ENCODE measurements at regions not wholly inside any gene's neighbourhood (a gene's known extent, or its start where the extent isn't known, plus 50 kb on each side); places are given as distances from the start of the nearest gene placed in this dataset.
A peak's percentile ranks its signal among the peaks of the same experiment; 100 is the strongest.

DNA sequence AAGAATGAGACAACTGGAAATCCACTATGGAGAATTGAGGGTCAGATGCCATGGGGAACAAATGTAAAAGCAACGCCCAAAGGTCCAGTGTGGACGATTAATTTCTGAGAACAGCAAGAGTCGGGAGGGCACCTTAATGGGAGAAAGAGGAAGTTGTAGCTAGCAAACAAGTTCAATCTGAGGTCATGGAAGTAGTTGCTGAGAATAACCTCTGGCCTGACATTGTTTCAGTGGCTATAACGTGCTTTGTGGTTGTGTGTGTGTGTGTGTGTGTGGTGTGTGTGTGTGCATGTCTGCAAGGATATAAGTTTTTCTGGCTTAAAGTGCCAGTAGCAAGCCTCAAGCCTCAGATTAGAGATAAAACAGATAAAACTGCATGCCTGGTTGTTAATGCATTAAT lies 1630.1 kb upstream of the TENM4 start:
- H2AFZ ChIP-seq (ENCODE audit: control insufficient read depth, low read depth, low read length), result no peak overlapping the region
- ChIA-PET RAD21 (ENCODE audit: unreplicated experiment) (no interaction called here), SMC1A (ENCODE audit: uncharacterized antibody, unreplicated experiment) (no interaction called here), POLR2A (no interaction called here), CTCF (interaction anchor here (1.1 kb wide), 1 partner anchor 16 kb away, joined by 3 read pairs; no protein-coding TSS in a partner anchor)
- no peaks in the 10 kb centered on the region for H4K20me1 ChIP-seq (ENCODE audit: control insufficient read depth, insufficient read depth)
- H3K27ac ChIP-seq (ENCODE audit: control insufficient read depth, insufficient read depth), result no peak overlapping the region
- intact Hi-C loops (cut with micrococcal nuclease; ENCODE audit: unreplicated experiment) (no loop called here), in situ Hi-C loops (cut with MboI) (no loop called here)
- no peak overlapping the region for H3K4me2 ChIP-seq (ENCODE audit: control insufficient read depth, insufficient read depth)
- no peaks in the 10 kb centered on the region; a peak in 1 of 4 replicates for H3K27me3 ChIP-seq (replicated peaks in 1 of 2; ENCODE audit: control insufficient read depth in 2 of 2, insufficient read depth in 2 of 2, low read length in 1 of 2)
- H3K9me3 ChIP-seq (replicated peaks; ENCODE audit: control insufficient read depth, insufficient read depth, low read length), result no peaks in the 10 kb centered on the region
- WGBS (ENCODE audit: insufficient coverage, insufficient replicate concordance, low lambda C conversion rate, missing lambda C conversion rate), result 11% methylated on average over 4 of the region's 4 CpGs
- H3K79me2 ChIP-seq (ENCODE audit: control insufficient read depth, insufficient read depth, low read length), result no peaks in the 10 kb centered on the region
- H3K4me3 ChIP-seq, result no peak overlapping the region
- FAIRE-seq, result peak; percentile 73
- H3K9ac ChIP-seq (ENCODE audit: control insufficient read depth, insufficient read depth, low read length), result no peak overlapping the region
- DNase-seq (ENCODE audit: low read depth, low spot score), result peak; percentile 3
- BruUV-seq (replicated peaks), result no TSS peak
- no peaks in the 10 kb centered on the region; the same call in 1 of the 2 replicates for H3K4me1 ChIP-seq (ENCODE audit: control insufficient read depth, insufficient read depth, low read length)
- ATAC-seq, result peak; percentile 75
- H3K36me3 ChIP-seq (ENCODE audit: control insufficient read depth in 2 of 2, insufficient read depth in 2 of 2, low read length in 1 of 2), result no peaks in the 10 kb centered on the region
- TF ChIP-seq ZBED1 (IDR thresholded peaks at IDR 0.05; ENCODE audit: borderline replicate concordance), result no peak
- no peak for TF ChIP-seq NFYB (IDR thresholded peaks at IDR 0.05; ENCODE audit: insufficient read depth, low read depth, low read length)
- no peak for TF ChIP-seq MXI1 (IDR thresholded peaks at IDR 0.05; ENCODE audit: low read depth, low read length)
- TF ChIP-seq RAD51 (IDR thresholded peaks at IDR 0.05), result no peak
- TF ChIP-seq, protein P1, sequence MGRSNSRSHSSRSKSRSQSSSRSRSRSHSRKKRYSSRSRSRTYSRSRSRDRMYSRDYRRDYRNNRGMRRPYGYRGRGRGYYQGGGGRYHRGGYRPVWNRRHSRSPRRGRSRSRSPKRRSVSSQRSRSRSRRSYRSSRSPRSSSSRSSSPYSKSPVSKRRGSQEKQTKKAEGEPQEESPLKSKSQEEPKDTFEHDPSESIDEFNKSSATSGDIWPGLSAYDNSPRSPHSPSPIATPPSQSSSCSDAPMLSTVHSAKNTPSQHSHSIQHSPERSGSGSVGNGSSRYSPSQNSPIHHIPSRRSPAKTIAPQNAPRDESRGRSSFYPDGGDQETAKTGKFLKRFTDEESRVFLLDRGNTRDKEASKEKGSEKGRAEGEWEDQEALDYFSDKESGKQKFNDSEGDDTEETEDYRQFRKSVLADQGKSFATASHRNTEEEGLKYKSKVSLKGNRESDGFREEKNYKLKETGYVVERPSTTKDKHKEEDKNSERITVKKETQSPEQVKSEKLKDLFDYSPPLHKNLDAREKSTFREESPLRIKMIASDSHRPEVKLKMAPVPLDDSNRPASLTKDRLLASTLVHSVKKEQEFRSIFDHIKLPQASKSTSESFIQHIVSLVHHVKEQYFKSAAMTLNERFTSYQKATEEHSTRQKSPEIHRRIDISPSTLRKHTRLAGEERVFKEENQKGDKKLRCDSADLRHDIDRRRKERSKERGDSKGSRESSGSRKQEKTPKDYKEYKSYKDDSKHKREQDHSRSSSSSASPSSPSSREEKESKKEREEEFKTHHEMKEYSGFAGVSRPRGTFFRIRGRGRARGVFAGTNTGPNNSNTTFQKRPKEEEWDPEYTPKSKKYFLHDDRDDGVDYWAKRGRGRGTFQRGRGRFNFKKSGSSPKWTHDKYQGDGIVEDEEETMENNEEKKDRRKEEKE (IDR thresholded peaks at IDR 0.05), result no peak
- TF ChIP-seq ATF7 (IDR thresholded peaks at IDR 0.05; ENCODE audit: low read depth), result 0 out of 2 replicates have a peak, but pooled peaks have one; percentile 43
- no peak for TF ChIP-seq SREBF2 (IDR thresholded peaks at IDR 0.05; ENCODE audit: low read length)
- TF ChIP-seq FOXK2 (IDR thresholded peaks at IDR 0.05), result no peak
- TF ChIP-seq, protein P2, sequence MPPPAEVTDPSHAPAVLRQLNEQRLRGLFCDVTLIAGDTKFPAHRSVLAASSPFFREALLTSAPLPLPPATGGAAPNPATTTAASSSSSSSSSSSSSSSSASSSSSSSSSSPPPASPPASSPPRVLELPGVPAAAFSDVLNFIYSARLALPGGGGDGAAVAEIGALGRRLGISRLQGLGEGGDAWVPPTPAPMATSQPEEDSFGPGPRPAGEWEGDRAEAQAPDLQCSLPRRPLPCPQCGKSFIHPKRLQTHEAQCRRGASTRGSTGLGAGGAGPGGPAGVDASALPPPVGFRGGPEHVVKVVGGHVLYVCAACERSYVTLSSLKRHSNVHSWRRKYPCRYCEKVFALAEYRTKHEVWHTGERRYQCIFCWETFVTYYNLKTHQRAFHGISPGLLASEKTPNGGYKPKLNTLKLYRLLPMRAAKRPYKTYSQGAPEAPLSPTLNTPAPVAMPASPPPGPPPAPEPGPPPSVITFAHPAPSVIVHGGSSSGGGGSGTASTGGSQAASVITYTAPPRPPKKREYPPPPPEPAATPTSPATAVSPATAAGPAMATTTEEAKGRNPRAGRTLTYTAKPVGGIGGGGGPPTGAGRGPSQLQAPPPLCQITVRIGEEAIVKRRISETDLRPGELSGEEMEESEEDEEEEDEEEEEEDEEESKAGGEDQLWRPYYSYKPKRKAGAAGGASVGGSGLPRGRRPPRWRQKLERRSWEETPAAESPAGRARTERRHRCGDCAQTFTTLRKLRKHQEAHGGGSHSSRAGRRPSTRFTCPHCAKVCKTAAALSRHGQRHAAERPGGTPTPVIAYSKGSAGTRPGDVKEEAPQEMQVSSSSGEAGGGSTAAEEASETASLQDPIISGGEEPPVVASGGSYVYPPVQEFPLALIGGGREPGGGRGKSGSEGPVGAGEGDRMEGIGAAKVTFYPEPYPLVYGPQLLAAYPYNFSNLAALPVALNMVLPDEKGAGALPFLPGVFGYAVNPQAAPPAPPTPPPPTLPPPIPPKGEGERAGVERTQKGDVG (CRISPR knock-in tag; IDR thresholded peaks at IDR 0.05), result no peak
- no peak for TF ChIP-seq REST (IDR thresholded peaks at IDR 0.05; ENCODE audit: low read depth, low read length)
- TF ChIP-seq FOXM1 (IDR thresholded peaks at IDR 0.05; ENCODE audit: low read depth, low read length), result no peak
- no peak for TF ChIP-seq HDGF (IDR thresholded peaks at IDR 0.05)
- TF ChIP-seq ZSCAN29 (IDR thresholded peaks at IDR 0.05), result no peak
